ENCODE measurements at regions not wholly inside any gene's neighbourhood (a gene's known extent, or its start where the extent isn't known, plus 50 kb on each side); places are given as distances from the start of the nearest gene placed in this dataset.
"Not testable (repeated sequence)": the region's sequence is repeated elsewhere in the genome, so short reads cannot be mapped to it uniquely, and the experiment has no call there.

DNA sequence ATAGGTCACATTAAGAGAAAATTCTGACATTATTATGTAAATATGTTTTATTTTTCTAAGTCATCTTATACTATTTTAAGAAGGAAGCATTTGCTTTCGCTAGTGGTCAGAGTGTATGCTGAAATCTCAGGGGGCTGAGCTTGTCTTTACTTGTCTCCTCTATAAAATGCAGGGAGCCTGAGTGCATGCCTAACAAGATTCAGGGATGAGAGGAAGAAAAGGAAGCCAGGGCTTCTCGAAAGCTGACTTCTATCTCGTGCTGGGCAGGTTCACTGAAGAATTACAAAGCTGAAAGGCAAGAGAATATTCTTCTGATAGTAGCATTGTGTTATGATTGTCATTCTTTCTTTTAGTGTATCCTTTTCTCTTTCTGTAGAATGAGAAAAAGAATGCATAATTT lies 467.4 kb downstream of the SOX11 start:
- no peak for DNase-seq

DNA sequence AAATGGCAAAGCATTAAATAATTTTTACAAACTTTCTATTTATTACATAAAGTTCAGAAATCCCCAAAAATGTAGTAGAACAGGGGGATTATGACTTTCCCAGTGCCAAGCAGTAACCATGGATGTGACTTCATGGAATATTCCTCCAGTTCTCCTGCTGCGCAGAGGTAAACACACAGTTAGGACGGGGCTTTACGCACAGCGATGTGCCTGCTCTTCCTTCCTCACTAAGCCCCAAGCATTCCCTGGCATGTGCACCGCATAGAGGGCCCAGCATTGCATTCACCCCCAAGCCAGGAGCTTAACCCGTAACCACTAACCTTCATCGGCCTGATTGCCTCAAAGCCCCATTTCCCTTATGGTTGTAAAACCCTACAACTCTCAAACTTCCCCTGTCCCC lies 471.7 kb downstream of the SOX11 start:
- DNase-seq: no peak

DNA sequence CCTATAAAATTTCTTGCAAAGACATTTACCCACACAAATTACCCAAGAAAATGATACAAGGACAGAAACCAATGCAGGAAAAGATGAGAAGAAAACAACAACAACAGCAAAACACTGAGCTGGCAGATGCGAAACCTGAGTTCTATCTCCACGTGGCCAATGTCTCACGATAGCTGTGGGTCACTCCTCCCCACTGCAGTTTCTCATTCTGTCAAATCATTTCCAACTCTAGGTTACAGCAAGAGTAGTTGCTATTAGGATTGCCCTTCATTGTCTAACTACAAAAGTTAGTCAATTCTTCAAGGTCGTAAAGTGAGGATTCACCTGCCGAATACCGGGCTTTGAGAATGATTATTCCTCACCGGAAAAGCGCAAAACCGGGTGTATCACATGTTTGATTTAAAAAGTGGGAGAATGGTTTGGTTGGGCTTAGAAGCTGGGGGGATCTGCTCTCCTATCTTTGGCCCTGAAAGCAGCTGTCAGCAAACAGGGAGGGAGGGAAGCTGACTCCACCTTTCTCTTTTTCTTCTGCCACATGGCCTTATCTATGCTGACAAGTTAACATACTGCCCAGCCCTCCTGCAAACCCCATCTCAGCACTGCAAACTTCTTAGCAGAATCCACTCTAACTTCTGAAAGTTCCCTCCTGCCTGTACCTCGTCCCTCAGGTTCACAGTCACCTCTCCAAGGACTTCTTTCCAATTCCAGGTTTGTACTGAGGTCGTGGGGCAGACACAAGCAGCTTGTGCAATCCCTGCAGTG lies 473.0 kb downstream of the SOX11 start:
- DNase-seq: no peak

- no peak for DNase-seq
These were observed 475.5 kb downstream of the SOX11 start for GRCh38 chr2:6167592-6168138.

DNA sequence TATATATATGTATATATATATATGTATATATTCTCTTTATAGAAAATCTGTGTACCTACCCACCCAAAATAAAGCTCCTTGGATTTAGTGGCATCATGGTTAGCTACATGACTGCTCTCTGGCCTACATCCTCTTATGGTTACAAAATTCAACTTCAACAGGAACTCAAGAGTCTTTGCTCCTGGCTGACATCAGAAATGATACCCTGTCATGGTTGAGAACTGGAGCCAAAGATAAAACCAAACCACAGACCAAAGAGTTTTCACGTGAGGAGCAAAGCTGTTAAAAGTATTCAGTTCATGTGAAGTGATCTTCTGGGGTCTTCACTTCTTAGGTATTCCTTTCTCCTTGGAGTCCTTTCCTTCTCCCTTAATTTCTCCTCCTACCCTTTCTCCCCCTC lies 476.3 kb downstream of the SOX11 start:
- DNase-seq: no peak

DNA sequence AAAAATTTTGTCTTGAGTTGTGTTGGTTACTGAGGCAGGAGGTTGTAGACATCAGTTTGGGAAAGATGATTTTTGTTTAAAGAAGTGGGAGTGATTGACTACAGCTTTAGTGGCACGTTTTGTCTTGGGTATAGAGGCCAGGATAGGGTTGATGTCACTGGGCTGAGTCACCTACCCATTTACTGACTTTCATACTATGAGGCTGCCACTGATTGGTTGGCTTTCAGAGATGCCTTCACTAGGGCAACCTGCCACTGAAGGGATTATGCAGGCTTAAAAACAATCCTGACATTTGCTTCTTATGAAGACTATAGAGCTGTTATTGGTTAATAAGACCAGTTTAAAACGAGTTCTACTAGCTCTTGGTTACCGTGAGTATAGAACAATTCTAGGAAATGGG lies 479.1 kb downstream of the SOX11 start:
- no peak for DNase-seq

DNA sequence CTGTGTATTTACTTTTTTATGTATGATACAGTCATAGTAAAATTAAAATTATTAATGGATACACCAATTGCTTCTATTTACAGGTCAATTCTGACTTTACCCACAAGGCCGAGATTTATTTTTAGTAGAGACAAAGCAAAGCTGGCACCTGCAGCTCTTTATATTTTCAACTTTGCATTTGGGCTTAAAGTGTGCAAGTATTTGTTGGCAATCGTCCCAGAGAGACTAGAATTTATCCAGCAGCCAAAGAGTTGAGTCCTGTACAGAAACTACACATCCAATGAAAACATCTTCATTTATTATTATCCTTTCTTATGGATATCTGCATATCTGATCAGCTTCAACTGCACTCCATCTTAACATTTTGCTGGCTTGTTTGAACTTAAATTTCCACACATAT lies 485.6 kb downstream of the SOX11 start:
- DNase-seq: no peak

DNA sequence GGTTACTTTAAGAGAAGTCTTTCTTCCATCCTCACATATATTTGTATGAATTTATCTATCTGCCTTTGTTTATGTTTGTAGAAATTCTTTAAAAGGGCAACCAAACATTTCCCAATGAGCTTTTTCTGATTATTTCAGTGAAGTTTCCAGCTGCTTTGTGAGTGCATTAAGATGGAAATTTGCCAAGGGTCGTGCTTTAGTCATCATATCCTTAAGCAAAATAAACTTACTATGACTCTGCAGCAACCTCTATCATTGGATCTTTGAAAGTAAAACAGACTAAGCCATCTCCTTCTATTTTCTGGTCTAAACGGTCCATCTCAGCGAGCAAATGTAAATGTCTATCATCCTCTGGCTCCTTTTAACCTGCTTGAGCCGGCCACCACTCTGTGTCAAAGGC lies 489.3 kb downstream of the SOX11 start:
- no peak for DNase-seq

DNA sequence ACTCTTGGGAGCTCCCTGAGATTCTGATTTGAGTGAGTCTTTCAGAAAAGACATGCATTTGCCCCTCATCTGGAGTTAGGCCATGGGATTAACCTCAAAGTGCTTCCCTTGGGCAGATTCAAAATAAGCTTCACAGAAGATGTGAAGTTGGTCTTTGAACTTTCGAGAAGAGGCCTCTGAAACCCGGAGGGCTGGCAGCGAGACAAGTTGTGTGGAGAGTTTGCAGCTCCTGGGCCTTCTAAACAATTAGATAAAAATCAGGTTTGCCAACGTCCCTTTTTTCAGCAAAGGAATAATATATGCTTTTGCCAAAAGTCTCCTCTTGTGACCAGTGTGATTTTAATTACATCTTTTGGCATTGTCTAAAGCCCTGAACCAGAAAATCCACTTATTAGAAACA lies 489.7 kb downstream of the SOX11 start:
- no peak for DNase-seq

- DNase-seq: no peak
These were observed 491.0 kb downstream of the SOX11 start for GRCh38 chr2:6183226-6183625.

- no peak for DNase-seq
These were observed 492.5 kb downstream of the SOX11 start for GRCh38 chr2:6184532-6185292.

DNA sequence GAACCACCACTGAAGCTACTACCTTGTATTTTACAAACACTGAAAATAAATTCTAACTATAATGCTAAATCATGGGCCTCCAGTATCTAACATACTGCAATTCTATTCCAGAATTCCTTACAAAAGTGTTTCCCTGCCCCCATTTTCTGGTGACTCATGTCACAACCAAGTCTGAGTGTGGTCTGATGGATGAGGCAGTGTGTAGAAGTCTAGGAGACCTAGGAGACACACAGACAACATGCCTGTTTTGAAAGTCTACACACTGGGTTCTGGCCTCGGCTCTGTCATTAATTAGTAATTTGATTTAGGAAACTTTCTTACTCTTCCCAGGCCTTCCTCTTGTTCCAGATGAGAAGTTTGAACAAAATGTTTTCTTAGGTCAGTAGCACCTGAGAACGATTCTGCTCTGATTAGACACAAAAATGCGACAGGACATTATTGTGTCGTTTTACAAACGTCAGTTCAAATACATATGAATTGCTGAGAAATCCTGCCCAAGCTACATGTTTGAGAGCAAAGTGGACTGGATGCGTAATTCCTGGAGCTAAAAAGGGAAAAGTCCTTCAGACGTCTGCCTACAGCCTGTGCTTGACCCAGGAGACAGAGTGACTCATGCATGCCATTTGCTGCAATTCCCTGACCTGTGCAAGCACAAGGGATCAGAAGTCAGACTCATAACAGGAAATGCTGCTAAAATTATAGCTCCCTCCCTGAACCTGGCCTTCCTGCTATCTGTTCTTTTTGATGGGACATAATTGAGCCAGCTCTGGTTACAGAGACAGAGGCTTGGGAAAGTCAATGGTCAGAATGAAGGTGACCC lies 494.4 kb downstream of the SOX11 start:
- no peak for DNase-seq

DNA sequence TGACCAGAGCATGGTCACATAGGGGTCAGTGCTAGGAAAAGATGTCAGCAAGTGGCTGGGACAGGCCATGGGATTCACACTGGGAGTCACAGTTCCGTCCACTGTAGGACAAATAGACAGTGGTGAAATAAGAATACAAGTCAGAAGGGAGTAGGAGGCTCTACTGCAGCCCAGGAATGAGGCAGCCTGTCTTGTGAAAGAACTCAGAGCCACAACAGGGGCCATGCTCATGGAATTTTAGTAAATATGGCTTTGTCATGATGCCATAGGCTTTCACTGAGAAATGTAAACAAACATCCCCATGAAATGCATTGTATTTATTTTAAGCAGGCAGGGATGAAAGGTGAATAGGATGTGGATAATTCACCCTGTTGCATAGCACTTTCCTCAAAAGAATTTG lies 504.3 kb downstream of the SOX11 start:
- no peak for DNase-seq

DNA sequence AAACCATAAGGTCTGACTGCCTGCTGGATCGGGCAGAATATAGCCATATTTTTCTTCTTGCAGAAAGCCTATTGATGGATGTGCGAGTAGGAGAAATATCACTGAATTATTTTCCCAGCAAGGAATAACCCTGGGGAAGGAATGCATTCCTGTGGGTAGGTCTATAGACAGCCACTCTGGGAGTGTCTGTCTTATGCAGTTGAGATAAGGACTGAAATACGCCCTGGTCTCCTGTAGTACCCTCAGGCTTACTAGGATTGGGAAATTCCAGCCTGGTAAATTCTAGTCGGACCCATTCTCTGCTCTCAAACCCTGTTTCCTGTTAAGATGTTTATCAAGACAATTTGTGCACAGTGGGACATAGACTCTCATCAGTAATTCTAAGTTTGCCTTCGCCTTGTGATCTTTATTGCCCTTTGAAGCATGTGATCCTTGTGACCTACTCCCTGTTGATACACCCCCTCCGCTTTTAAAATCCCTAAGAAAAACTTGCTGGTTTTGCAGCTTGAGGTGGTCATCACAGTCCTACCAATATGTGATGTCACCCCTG lies 506.3 kb downstream of the SOX11 start:
- DNase-seq: not testable (repeated sequence)

GRCh38 chr2:6202756-6203155 lies 510.6 kb downstream of the SOX11 start:
- DNase-seq: no peak

DNA sequence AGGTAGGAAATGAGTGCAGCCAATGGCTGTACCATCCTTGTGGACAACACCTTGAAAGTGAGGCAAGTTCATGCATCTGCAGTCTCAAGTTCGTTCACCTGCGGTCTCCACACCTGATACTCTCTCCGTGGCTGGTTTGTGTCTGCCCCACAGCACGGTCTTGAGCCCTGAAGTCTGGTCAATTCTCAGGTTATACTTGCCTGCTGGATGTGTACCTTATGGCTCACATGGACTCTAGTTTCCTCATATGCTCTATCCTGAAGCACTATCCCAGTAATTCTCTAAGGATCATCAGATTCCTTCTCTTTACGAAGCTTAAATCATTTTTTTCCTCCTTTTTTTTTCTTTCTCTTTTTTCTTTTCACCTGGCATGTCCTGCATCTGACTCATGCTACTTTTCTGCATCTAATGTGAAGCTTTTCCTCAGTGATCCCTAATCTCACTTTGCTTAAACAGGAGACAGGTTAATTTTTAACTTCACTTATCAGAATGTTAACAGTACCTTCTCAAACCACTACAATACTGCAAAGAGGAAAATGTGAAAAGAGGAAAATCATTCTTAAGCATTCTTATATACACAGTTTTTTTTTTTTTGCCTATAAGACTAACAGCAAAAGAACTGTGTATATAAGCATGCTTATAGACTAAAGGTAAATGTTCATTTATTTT lies 511.2 kb downstream of the SOX11 start:
- no peak for DNase-seq

- DNase-seq: no peak
These were observed 514.7 kb downstream of the SOX11 start for GRCh38 chr2:6206882-6207281.

GRCh38 chr2:6211236-6211635 lies 519.1 kb downstream of the SOX11 start:
- no peak for DNase-seq

GRCh38 chr2:6212491-6212890 lies 520.3 kb downstream of the SOX11 start:
- DNase-seq: no peak

DNA sequence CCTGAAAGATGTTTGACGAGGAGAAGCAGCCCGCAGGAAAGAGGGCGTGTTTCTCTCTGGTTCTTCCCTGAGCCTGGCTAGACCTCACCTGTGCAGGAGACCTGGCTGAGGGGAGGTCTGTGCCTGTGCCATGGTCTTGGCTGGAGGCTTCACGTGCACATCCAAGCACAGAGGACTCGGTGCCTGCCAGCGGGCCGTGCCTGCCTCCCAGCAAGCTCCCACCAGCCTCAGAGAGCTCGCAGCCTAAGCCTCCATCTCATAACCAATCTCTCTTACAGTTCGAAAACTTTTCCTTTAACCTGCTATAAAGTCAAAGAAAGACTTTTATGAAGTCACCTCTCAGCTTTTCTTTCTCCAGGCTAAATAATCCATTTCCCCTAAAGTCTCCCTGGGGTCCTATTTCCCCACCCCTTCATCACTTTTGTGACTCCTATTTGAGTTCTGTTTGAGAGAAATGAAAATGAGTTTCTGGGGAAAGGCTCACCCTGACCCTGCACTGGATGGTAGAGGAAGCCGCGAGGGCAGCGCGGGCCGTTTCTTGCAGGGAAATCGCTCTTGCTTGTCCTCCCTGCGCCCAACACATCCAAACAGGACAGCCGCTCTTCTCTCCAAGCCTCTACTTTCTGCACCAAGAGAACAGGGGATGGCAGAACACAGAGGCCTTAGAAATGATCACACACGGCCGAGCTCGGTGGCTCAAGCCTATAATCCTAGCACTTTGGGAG lies 521.0 kb downstream of the SOX11 start:
- no peak for DNase-seq

DNA sequence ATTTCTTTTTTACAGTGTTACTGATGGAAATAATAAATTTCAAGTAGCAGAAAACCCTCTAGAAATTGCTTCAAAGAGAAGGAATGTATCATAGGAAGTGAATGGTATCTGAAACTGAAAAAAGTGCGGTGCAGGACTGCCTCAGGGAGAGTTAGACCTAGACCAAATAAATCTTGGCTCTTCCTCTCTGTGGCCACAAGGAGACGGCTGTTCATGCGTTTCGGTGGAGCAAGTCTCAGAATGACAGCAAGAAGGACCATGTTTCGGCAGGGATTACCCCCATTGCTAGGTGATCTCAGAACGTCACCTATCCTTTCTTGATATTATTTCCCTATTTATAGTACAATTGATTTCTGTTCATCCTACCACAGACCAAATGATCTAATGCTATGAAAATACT lies 522.3 kb downstream of the SOX11 start:
- DNase-seq: no peak

DNA sequence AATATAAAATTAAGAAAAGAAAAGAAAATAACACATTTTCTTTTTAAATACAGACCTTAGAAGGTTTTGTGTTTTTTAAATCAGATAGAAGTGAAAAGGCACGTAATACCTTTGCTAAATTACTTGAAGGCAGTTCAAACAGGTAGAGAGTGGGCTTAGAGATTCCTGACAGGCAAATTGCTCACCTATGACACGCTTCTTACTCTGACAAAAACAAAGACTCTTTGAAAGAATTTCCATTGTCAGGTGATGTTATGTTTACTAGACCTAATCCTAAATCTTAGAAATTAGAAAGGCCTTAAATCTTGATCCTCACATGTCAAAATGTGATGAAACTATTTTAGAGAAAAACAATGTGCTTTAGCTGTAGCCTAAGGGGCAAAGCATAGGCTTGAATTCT lies 522.9 kb downstream of the SOX11 start:
- no peak for DNase-seq

Data from NCI-H1930 (cell line).